ENCODE measurements at regions not wholly inside any gene's neighbourhood (a gene's known extent, or its start where the extent isn't known, plus 50 kb on each side); places are given as distances from the start of the nearest gene placed in this dataset.

- SMC1A ChIA-PET (ENCODE audit: uncharacterized antibody, unreplicated experiment), result interaction anchor here (0.8 to 6.4 kb wide), 6 partner anchors 14 to 565 kb away, joined by 3 to 70 read pairs (median 3); no protein-coding TSS in a partner anchor
- no peak for DNase-seq (ENCODE audit: low read depth, low spot score)
- Histone ChIP-seq H3K4me1 (ENCODE audit: control insufficient read depth, insufficient read depth, low read length) (no peaks in the 10 kb centered on the region), H3K27me3 (replicated peaks in 1 of 2; ENCODE audit: control insufficient read depth in 2 of 2, insufficient read depth in 2 of 2, low read length in 1 of 2) (no peaks in the 10 kb centered on the region), H3K9ac (ENCODE audit: control insufficient read depth, insufficient read depth, low read length) (no peak overlapping the region), H3K27ac (ENCODE audit: control insufficient read depth, insufficient read depth) (no peak overlapping the region), H3K9me3 (replicated peaks; ENCODE audit: control insufficient read depth, insufficient read depth, low read length) (no peaks in the 10 kb centered on the region), H3K4me2 (ENCODE audit: control insufficient read depth, insufficient read depth) (no peak overlapping the region), H4K20me1 (ENCODE audit: control insufficient read depth, insufficient read depth) (no peaks in the 10 kb centered on the region), H2AFZ (ENCODE audit: control insufficient read depth, low read depth, low read length) (no peak overlapping the region), H3K4me3 (no peak overlapping the region), H3K36me3 (ENCODE audit: control insufficient read depth in 2 of 2, insufficient read depth in 2 of 2, low read length in 1 of 2) (no peaks in the 10 kb centered on the region), H3K79me2 (ENCODE audit: control insufficient read depth, insufficient read depth, low read length) (no peaks in the 10 kb centered on the region)
- POLR2A ChIA-PET, result no interaction called here
- 36% methylated on average over 10 of the region's 10 CpGs for WGBS (ENCODE audit: insufficient coverage, insufficient replicate concordance, low lambda C conversion rate, missing lambda C conversion rate)
- in situ Hi-C loops (cut with MboI), result loop anchor here (5.0 kb wide), 2 partner anchors 411 to 541 kb away; no protein-coding TSS in a partner anchor
- CTCF ChIA-PET, result interaction anchor here (0.7 to 9.6 kb wide), 6 partner anchors 343 to 565 kb away, joined by 3 to 149 read pairs (median 38); no protein-coding TSS in a partner anchor
- no peak for FAIRE-seq
- RAD21 ChIA-PET (ENCODE audit: unreplicated experiment), result interaction anchor here (0.5 to 4.2 kb wide), 5 partner anchors 408 to 635 kb away, joined by 3 to 23 read pairs (median 4); no protein-coding TSS in a partner anchor
- no peak for ATAC-seq
- BruUV-seq (replicated peaks), result no TSS peak
- intact Hi-C loops (cut with micrococcal nuclease; ENCODE audit: unreplicated experiment), result loop anchor here (10.0 kb wide), 1 partner anchor 313 kb away; the partner anchor contains the start of gene LRIG1
- TF ChIP-seq ZNF687 (IDR thresholded peaks at IDR 0.05), result no peak
- no peak for TF ChIP-seq SUPT20H (IDR thresholded peaks at IDR 0.05; ENCODE audit: borderline replicate concordance, control insufficient read depth, low read depth, low read length)
- no peak for TF ChIP-seq TCF12 (IDR thresholded peaks at IDR 0.05; ENCODE audit: low read depth, low read length)
- no peak for TF ChIP-seq SIX5 (IDR thresholded peaks at IDR 0.05; ENCODE audit: low read depth, low read length, severe bottlenecking)
- TF ChIP-seq ATF3 (IDR thresholded peaks at IDR 0.05; ENCODE audit: borderline replicate concordance, extremely low read depth, low read depth, low read length), result no peak
- no peak for TF ChIP-seq ASH2L (IDR thresholded peaks at IDR 0.05; ENCODE audit: borderline replicate concordance, low read depth)
- TF ChIP-seq BCL3 (IDR thresholded peaks at IDR 0.05; ENCODE audit: borderline replicate concordance, insufficient read depth, low read depth, low read length, poor library complexity, severe bottlenecking), result no peak
- no peak for TF ChIP-seq MAX (IDR thresholded peaks at IDR 0.05; ENCODE audit: low read depth, low read length)
- no peak for TF ChIP-seq E2F4 (IDR thresholded peaks at IDR 0.05; ENCODE audit: low read depth, low read length)
- TF ChIP-seq RELA (IDR thresholded peaks at IDR 0.05; ENCODE audit: borderline replicate concordance, partially characterized antibody), result no peak
- TF ChIP-seq NFIC (IDR thresholded peaks at IDR 0.05; ENCODE audit: low read depth, low read length), result no peak
- TF ChIP-seq RAD21 (IDR thresholded peaks at IDR 0.05; ENCODE audit: insufficient read depth, low read depth, low read length), result no peak
- no peak for TF ChIP-seq IKZF2 (IDR thresholded peaks at IDR 0.05)
Measured at GRCh38 chr3:66817951-66818557, 180.1 kb upstream of the KBTBD8 start.

All from GM12878 (cell line).